ENCODE measurements at regions not wholly inside any gene's neighbourhood (a gene's known extent, or its start where the extent isn't known, plus 50 kb on each side); places are given as distances from the start of the nearest gene placed in this dataset.

GRCh38 chr9:117491491-117491890 lies 76.6 kb upstream of the ASTN2 start:
- no peak for TF ChIP-seq CTCF (conservative IDR thresholded peaks at IDR 0.05)
- no peak for TF ChIP-seq ZFX (IDR thresholded peaks at IDR 0.05)
